ENCODE measurements at regions not wholly inside any gene's neighbourhood (a gene's known extent, or its start where the extent isn't known, plus 50 kb on each side); places are given as distances from the start of the nearest gene placed in this dataset.

GRCh38 chr2:167420211-167420610, 531.9 kb downstream of the XIRP2 start:
- 42 to 54% (median 44%) methylated on average over 2 of the region's 2 CpGs for WGBS, 4 donors
- Histone ChIP-seq H3K4me1 (no peaks in the 10 kb centered on the region), H3K9me3 (no peaks in the 10 kb centered on the region), H3K27ac (no peak overlapping the region), H3K4me3 (no peak overlapping the region), H3K27me3 (no peaks in the 10 kb centered on the region), H3K36me3 (no peaks in the 10 kb centered on the region)
- intact Hi-C loops (cut with DNase I) = no loop called here
- DNase-seq (no peak), ATAC-seq (no peak)
- TF ChIP-seq, protein P1, sequence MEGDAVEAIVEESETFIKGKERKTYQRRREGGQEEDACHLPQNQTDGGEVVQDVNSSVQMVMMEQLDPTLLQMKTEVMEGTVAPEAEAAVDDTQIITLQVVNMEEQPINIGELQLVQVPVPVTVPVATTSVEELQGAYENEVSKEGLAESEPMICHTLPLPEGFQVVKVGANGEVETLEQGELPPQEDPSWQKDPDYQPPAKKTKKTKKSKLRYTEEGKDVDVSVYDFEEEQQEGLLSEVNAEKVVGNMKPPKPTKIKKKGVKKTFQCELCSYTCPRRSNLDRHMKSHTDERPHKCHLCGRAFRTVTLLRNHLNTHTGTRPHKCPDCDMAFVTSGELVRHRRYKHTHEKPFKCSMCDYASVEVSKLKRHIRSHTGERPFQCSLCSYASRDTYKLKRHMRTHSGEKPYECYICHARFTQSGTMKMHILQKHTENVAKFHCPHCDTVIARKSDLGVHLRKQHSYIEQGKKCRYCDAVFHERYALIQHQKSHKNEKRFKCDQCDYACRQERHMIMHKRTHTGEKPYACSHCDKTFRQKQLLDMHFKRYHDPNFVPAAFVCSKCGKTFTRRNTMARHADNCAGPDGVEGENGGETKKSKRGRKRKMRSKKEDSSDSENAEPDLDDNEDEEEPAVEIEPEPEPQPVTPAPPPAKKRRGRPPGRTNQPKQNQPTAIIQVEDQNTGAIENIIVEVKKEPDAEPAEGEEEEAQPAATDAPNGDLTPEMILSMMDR (IDR thresholded peaks at IDR 0.05) = no peak
- no peak for TF ChIP-seq POLR2A (IDR thresholded peaks at IDR 0.05)

DNA sequence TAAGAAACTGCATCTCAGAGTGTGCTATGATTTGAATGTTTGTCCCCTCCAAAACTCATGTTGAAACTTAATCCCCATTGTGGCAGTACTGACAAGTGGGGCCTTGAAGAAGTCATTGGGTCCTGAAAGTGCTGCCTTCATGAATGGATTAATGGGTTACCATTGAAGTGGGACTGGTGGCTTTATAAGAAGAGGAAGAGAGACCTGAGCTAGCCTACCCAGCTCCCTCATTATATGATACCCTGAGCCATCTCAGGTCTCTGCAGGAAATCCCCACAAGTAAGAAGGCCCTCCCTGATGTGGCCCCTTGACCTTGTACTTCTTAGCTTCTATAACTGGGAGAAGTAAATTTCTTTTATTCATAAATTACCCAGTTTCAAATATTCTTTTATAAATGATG, 526.8 kb downstream of the XIRP2 start:
- DNase-seq (no peak), ATAC-seq (no peak)
- Histone ChIP-seq H3K9me3 (peaks cover 0 to 17% (median 0%) of the 10 kb centered on the region in 12 donors), H3K4me3 (no peak overlapping the region), H3K36me3 (no peaks in the 10 kb centered on the region), H3K27me3 (no peaks in the 10 kb centered on the region), H3K4me1 (no peaks in the 10 kb centered on the region), H3K27ac (no peak overlapping the region)
- TF ChIP-seq POLR2A (IDR thresholded peaks at IDR 0.05) = no peak
- TF ChIP-seq, protein P1 (IDR thresholded peaks at IDR 0.05) = no peak
- intact Hi-C loops (cut with DNase I) = no loop called here

- DNase-seq (no peak), ATAC-seq (no peak)
- intact Hi-C loops (cut with DNase I) = no loop called here
- no peaks in the 10 kb centered on the region for H3K4me1 ChIP-seq
- H3K9me3 ChIP-seq = peaks cover 0 to 19% (median 0%) of the 10 kb centered on the region in 12 donors
- no peak overlapping the region for H3K27ac ChIP-seq
- TF ChIP-seq, protein P1 (IDR thresholded peaks at IDR 0.05) = peak in 2 of 12 donors; percentile 19 to 28
- TF ChIP-seq POLR2A (IDR thresholded peaks at IDR 0.05) = no peak
- H3K27me3 ChIP-seq = no peaks in the 10 kb centered on the region
- no peaks in the 10 kb centered on the region for H3K36me3 ChIP-seq
- no peak overlapping the region for H3K4me3 ChIP-seq
These were observed 523.1 kb downstream of the XIRP2 start for GRCh38 chr2:167411367-167411766.

DNA sequence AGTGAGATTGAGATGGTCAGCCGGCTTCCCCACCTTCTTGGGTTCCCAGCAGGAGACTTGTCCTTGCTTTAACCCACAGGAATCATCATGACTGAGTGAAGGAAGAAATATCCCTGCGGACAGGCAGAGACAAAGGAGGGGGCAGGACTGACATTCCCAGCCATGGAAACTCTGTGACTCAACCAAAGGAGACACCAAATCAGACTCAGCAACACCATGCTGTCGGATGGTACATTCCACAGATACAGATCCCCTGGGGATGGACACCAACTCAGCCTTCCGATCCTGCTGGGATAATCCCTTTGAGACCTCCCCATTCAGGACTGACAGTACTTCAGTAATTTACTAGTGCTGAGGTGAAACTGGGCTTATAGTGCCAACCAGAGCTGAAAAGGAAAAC, 518.3 kb downstream of the XIRP2 start:
- peaks cover 0 to 6% (median 0%) of the 10 kb centered on the region in 12 donors for H3K9me3 ChIP-seq
- no peak overlapping the region for H3K27ac ChIP-seq
- intact Hi-C loops (cut with DNase I) = loop anchor here in 1 of 10 donors (10.0 kb wide), 1 partner anchor 142 kb away; no protein-coding TSS in a partner anchor
- no peak for DNase-seq
- WGBS, 4 donors = 21 to 38% (median 30%) methylated on average over 4 of the region's 4 CpGs
- no peak for TF ChIP-seq POLR2A (IDR thresholded peaks at IDR 0.05)
- TF ChIP-seq, protein P1 (IDR thresholded peaks at IDR 0.05) = no peak
- no peaks in the 10 kb centered on the region for H3K4me1 ChIP-seq
- no peaks in the 10 kb centered on the region for H3K27me3 ChIP-seq
- ATAC-seq = no peak
- H3K4me3 ChIP-seq = no peak overlapping the region
- H3K36me3 ChIP-seq = no peaks in the 10 kb centered on the region
